GM19035 (cell line): ENCODE measurements at regions not wholly inside any gene's neighbourhood (a gene's known extent, or its start where the extent isn't known, plus 50 kb on each side); places are given as distances from the start of the nearest gene placed in this dataset.

Experiments used
- ATAC-seq: cut with Tn5 transposase; IDR thresholded peaks from one replicate; pipeline ENCODE4 v1.9.1; 2021; ENCODE audit not compliant: unreplicated experiment

- no peak for ATAC-seq
Measured at GRCh38 chr1:108050911-108051629, 86.1 kb upstream of the VAV3 start.

- no peak for ATAC-seq
Measured at GRCh38 chr1:108050158-108050557, 85.2 kb upstream of the VAV3 start.

- ATAC-seq: no peak
Measured at GRCh38 chr1:108049178-108049819, 84.3 kb upstream of the VAV3 start.

- ATAC-seq: no peak
Measured at GRCh38 chr1:108048301-108049177, 83.6 kb upstream of the VAV3 start.

GRCh38 chr1:108047085-108047484 is 82.1 kb upstream of the VAV3 start:
- no peak for ATAC-seq

GRCh38 chr1:108046026-108046425 is 81.0 kb upstream of the VAV3 start:
- no peak for ATAC-seq

- no peak for ATAC-seq
Measured at GRCh38 chr1:108045460-108045859, 80.5 kb upstream of the VAV3 start.

- ATAC-seq: no peak
Measured at GRCh38 chr1:108044318-108044717, 79.3 kb upstream of the VAV3 start.

- ATAC-seq: no peak
Measured at GRCh38 chr1:108043707-108044106, 78.7 kb upstream of the VAV3 start.

- no peak for ATAC-seq
Measured at GRCh38 chr1:108042610-108043009, 77.6 kb upstream of the VAV3 start.

GRCh38 chr1:108041360-108042142 is 76.6 kb upstream of the VAV3 start:
- no peak for ATAC-seq

- no peak for ATAC-seq
Measured at GRCh38 chr1:108038653-108039236, 73.8 kb upstream of the VAV3 start.

- ATAC-seq: no peak
Measured at GRCh38 chr1:108036796-108037562, 72.0 kb upstream of the VAV3 start.

- no peak for ATAC-seq
Measured at GRCh38 chr1:108034396-108034795, 69.4 kb upstream of the VAV3 start.

GRCh38 chr1:108033550-108033951 is 68.6 kb upstream of the VAV3 start:
- ATAC-seq: no peak

GRCh38 chr1:108028841-108029388 is 63.9 kb upstream of the VAV3 start:
- ATAC-seq: no peak

- ATAC-seq: no peak
Measured at GRCh38 chr1:108027389-108027788, 62.4 kb upstream of the VAV3 start.

GRCh38 chr1:108017698-108018097 is 52.7 kb upstream of the VAV3 start:
- no peak for ATAC-seq

- ATAC-seq: no peak
Measured at GRCh38 chr1:108016451-108016920, 51.5 kb upstream of the VAV3 start.
